ENCODE measurements at regions not wholly inside any gene's neighbourhood (a gene's known extent, or its start where the extent isn't known, plus 50 kb on each side); places are given as distances from the start of the nearest gene placed in this dataset.

- no peak overlapping the region for H3K4me3 ChIP-seq (ENCODE audit: low read length)
- no peak for TF ChIP-seq ZNF274 (IDR thresholded peaks at IDR 0.05; ENCODE audit: low read depth, low read length)
Observed at GRCh38 chr9:18421391-18421790, 52.6 kb upstream of the ADAMTSL1 start.

GRCh38 chr9:18422296-18423036, 51.5 kb upstream of the ADAMTSL1 start:
- TF ChIP-seq ZNF274 (IDR thresholded peaks at IDR 0.05; ENCODE audit: low read depth, low read length), result no peak
- H3K4me3 ChIP-seq (ENCODE audit: low read length), result no peak overlapping the region

GRCh38 chr9:18423791-18424531, 50.0 kb upstream of the ADAMTSL1 start:
- TF ChIP-seq ZNF274 (IDR thresholded peaks at IDR 0.05; ENCODE audit: low read depth, low read length), result no peak

More at GRCh38 chr9:18423791-18424531, 50.0 kb upstream of the ADAMTSL1 start:
- no peak overlapping the region for H3K4me3 ChIP-seq (ENCODE audit: low read length)
